IgD-negative memory B cell (primary cell): ENCODE measurements at regions not wholly inside any gene's neighbourhood (a gene's known extent, or its start where the extent isn't known, plus 50 kb on each side); places are given as distances from the start of the nearest gene placed in this dataset.

Experiments used
- H3K27ac Mint-ChIP-seq, 3 donors: one replicate each; pipeline ENCODE4 v1.8.0; 2020 to 2022; ENCODE audit warnings: mild to moderate bottlenecking in 3 of 3, mixed read lengths in 3 of 3, moderate library complexity in 1 of 3
- H3K27me3 Mint-ChIP-seq: one replicate; pipeline ENCODE4 v1.8.0; 2021; ENCODE audit warnings: mixed read lengths
- H3K36me3 Mint-ChIP-seq: one replicate; pipeline ENCODE4 v1.8.0; 2020; ENCODE audit warnings: mild to moderate bottlenecking, mixed read lengths
- H3K4me1 Mint-ChIP-seq, 3 donors: one replicate each; pipeline ENCODE4 v1.8.0; 2020 to 2022; ENCODE audit warnings: mixed read lengths in 3 of 3, mild to moderate bottlenecking in 1 of 3
- H3K4me3 Mint-ChIP-seq, 4 donors: one replicate each; pipeline ENCODE4 v1.8.0; 2020 to 2022; ENCODE audit warnings: mild to moderate bottlenecking in 4 of 4, mixed read lengths in 4 of 4, moderate library complexity in 3 of 4
- H3K9me3 Mint-ChIP-seq, 3 donors: one replicate each; pipeline ENCODE4 v1.8.0; 2020 to 2021; ENCODE audit warnings: mixed read lengths in 3 of 3, mild to moderate bottlenecking in 1 of 3

DNA sequence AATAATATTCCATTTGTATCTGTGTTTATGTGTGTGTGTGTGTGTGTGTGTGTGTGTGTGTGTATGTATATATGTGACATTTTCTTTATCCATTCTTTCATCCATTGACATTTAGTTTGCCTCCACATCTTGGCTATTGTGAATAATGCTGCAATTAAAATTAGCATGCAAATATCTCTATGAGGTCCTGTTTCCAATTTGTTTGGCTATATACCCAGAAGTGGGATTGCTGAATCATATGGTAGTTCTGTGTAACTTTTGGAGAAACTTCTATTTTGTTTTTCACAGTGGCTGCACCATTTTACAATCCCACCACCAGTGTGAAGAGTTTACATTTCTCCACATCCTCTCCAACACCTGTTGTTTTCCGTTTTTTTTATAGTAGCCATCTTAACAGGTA is 53.1 kb downstream of the CH25H start:
- H3K4me3 Mint-ChIP-seq: no peak overlapping the region
- H3K4me1 Mint-ChIP-seq: peaks cover 6 to 9% (median 9%) of the 10 kb centered on the region in 3 donors
- H3K36me3 Mint-ChIP-seq: no peaks in the 10 kb centered on the region
- H3K27me3 Mint-ChIP-seq: peaks cover 13% of the 10 kb centered on the region
- H3K9me3 Mint-ChIP-seq: peaks cover 0 to 2% (median 0%) of the 10 kb centered on the region in 3 donors
- H3K27ac Mint-ChIP-seq: no peak overlapping the region

DNA sequence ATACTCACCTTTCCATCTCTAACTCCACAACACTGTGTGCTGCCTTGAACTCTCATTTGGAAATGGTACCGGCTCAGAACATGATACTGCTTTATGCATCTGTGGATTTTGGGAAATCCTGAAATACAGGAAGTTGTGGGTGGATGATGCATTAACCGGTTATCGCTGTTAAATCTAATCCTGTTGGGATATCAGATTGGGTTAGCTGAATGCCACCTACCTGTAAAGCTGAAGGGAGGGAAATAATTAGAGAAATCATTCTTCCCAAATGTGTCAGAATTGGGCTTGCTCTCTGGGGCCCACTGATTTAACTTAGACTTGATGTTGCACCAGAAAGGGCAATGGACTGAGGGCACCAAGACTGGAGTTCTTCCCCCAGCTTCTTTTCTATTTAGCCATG is 54.0 kb downstream of the CH25H start:
- Mint-ChIP-seq H3K9me3 (peaks cover 0 to 4% (median 2%) of the 10 kb centered on the region in 3 donors), H3K27ac (no peak overlapping the region), H3K36me3 (no peaks in the 10 kb centered on the region), H3K4me1 (peaks cover 6 to 9% (median 9%) of the 10 kb centered on the region in 3 donors), H3K27me3 (peaks cover 13% of the 10 kb centered on the region), H3K4me3 (no peak overlapping the region)

DNA sequence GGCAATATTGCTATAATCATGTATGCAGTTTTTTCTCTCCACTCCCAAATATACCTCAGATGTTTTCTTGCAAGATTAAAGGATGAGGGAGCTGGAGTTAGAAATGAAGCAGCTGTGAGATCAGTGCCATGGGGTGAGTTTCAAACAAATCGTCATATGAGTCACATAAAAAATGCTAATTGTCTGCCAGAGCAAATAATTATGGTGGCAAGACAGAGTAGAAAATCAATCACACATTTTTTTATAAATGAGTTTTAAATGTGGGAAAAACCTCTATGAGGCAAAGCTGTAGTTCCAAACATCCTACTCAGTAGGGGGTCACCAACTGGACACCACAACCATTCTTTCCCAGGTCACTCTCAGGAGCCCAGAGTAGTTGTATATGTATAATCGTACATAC is 55.3 kb downstream of the CH25H start:
- Mint-ChIP-seq H3K27me3 (peaks cover 12% of the 10 kb centered on the region), H3K4me1 (peaks cover 6 to 9% (median 9%) of the 10 kb centered on the region in 3 donors), H3K27ac (no peak overlapping the region), H3K36me3 (no peaks in the 10 kb centered on the region), H3K4me3 (no peak overlapping the region), H3K9me3 (peaks cover 0 to 4% (median 2%) of the 10 kb centered on the region in 3 donors)

DNA sequence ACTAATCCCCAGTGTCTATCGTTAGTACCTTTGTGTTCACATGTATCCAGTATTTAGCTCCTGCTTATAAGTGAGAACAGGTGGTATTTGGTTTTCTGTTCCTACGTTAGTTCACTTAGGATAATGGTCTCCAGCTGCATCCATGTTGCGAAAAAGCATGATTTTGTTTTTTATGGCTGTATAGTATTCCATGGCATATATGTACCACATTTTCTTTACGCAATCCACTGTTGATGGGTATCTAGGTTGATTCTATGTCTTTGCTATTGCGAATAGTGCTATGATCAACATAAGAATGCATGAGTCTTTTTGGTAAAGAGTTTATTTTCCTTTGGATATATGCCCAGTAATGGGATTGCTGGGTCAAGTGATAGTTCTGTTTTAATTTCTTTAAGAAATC is 59.1 kb downstream of the CH25H start:
- peaks cover 0 to 4% (median 2%) of the 10 kb centered on the region in 3 donors for H3K9me3 Mint-ChIP-seq
- no peak overlapping the region for H3K27ac Mint-ChIP-seq
- no peaks in the 10 kb centered on the region for H3K36me3 Mint-ChIP-seq
- peaks cover 0 to 3% (median 1%) of the 10 kb centered on the region in 3 donors for H3K4me1 Mint-ChIP-seq
- no peaks in the 10 kb centered on the region for H3K27me3 Mint-ChIP-seq
- no peak overlapping the region for H3K4me3 Mint-ChIP-seq

DNA sequence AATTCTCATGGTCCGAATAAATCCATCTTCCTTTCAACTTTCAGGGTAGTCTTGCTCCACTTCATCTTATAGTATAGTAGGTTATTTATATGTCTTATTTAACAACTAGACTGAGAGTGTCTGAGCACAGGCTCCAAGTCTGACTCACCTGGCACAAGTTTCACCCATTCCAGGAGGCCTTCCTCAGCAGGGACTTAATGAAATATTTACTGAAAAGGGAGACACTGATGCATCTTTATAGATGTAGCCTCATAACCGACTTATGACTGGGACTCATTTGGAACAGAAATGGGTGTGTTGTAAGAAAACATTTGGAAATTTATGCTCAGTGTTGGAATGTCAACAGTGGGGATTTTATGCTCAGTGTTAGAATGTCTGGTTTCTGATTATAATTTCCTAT is 59.9 kb downstream of the CH25H start:
- Mint-ChIP-seq H3K27me3 (no peaks in the 10 kb centered on the region), H3K4me3 (no peak overlapping the region), H3K9me3 (peaks cover 0 to 4% (median 2%) of the 10 kb centered on the region in 3 donors), H3K4me1 (peaks cover 0 to 3% (median 1%) of the 10 kb centered on the region in 3 donors), H3K36me3 (no peaks in the 10 kb centered on the region), H3K27ac (no peak overlapping the region)

DNA sequence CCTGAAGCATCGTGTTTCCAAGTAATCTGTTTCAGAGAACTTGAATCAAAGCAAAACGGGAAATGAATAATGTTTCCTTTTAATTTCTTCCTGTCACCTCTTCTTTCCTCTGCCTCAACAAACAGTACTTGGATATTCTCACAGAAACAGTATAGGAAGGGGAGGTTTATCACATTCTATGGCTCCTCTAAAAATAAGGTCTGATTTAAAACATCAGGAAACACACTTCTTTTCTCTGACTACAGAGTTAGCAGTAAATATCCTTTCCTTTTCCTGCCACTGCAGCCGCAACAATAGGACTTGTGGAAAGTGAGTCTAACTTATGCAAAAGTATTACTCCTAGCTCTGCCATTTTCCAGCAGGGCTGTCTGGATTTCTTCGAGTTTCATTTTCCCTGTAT is 62.3 kb downstream of the CH25H start:
- Mint-ChIP-seq H3K27ac (no peak overlapping the region), H3K36me3 (no peaks in the 10 kb centered on the region), H3K4me1 (peaks cover 0 to 3% (median 1%) of the 10 kb centered on the region in 3 donors)

DNA sequence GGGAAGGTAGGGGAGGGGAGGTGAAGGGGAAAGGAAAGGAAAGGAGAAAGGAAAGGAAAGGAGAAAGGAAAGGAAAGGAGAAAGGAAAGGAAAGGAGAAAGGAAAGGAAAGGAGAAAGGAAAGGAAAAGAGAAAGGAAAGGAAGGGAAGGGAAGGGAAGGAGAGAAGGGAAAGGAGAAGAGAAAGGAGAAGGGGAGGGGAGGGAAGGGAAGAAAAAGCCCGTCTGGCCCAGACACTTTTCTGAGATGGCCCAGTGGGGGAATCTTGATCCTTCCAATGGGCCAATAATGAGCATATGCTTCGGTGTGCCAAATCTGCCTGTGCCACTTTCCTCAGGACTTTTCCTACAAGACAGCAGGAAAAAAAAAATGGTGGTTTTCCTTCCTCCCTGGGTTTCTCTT is 64.5 kb downstream of the CH25H start:
- H3K27ac Mint-ChIP-seq: no peak overlapping the region
- peaks cover 0 to 3% (median 0%) of the 10 kb centered on the region in 3 donors for H3K9me3 Mint-ChIP-seq
- H3K4me3 Mint-ChIP-seq: no peak overlapping the region
- peaks cover 0 to 3% (median 1%) of the 10 kb centered on the region in 3 donors for H3K4me1 Mint-ChIP-seq
- no peaks in the 10 kb centered on the region for H3K36me3 Mint-ChIP-seq
- no peaks in the 10 kb centered on the region for H3K27me3 Mint-ChIP-seq

More for the DNA sequence above, 62.3 kb downstream of the CH25H start:
- Mint-ChIP-seq H3K4me3 (no peak overlapping the region), H3K27me3 (no peaks in the 10 kb centered on the region), H3K9me3 (peaks cover 0 to 4% (median 2%) of the 10 kb centered on the region in 3 donors)

DNA sequence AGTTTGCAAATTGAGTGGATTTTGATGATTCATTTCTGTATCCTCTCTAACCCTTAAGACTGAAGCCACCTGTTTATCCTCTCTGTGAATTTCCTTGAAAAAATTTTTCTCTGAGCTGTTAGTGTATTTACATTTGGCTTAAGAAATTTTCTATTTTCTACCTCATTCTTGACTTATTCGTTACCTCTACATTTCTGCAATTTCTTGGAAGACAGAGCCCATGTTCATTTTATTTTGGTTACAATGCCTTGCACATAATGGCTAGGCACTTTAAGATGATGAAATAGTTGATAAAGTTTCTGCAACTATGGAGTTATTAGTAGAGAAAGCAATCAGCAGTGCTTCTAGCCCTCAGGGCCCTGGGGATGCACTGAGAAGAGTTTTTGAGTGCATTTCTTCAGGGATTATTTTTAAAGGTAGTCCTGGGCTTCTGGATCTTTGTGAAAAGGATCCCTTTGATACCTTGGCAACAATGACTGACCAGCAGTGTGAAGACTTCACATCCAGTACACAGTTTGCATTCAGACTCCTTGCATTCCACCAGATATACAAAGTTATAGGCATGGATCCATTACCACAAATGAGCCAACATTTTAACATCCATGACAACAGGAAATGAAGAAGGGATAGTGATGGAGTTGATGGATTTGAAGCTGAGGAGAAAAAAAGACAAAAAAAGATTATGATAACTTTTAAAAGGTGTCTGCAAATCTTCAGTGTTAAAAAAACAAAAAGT is 68.2 kb downstream of the CH25H start:
- H3K9me3 Mint-ChIP-seq: peaks cover 0 to 3% (median 0%) of the 10 kb centered on the region in 3 donors
- H3K4me1 Mint-ChIP-seq: peaks cover 0 to 2% (median 0%) of the 10 kb centered on the region in 3 donors
- H3K4me3 Mint-ChIP-seq: no peak overlapping the region
- H3K36me3 Mint-ChIP-seq: peaks cover 2% of the 10 kb centered on the region
- no peaks in the 10 kb centered on the region for H3K27me3 Mint-ChIP-seq
- H3K27ac Mint-ChIP-seq: no peak overlapping the region

DNA sequence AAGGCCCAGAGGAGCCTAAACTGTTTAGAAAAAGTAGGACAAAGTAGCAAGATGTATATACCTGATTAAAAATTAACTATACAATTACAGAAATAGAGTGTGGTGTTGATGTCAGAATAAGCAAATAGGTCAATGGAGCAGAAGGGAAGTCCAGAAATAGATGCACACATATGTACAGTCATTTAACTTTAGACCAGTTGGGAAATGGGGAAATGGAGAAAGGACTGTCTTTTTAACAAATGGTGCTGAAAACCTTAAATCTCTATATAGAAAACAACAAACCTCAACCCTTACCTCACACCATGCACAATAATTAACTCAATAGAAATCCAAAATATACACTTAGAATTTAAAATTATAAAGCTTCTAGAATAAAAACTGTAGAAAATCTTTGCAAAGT is 72.2 kb downstream of the CH25H start:
- no peaks in the 10 kb centered on the region for H3K4me1 Mint-ChIP-seq
- no peak overlapping the region for H3K4me3 Mint-ChIP-seq

DNA sequence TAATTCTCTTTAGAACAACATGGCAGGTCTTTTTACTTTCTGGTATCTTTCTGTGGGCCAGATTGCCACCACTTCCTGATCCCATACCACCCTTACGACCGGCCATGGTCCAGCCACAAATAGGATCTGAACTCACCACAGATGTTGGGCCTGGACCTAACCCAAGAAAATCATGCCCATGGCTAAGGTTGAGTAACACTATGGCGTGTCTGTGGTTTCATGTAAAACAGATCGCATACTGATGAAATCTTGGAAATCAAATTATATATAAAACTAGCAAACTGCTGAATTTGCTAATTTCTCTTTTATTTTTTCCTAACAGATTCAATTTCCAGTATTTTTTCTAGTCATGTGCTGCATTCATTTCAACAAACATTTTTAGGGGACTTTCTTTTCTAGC is 77.2 kb downstream of the CH25H start:
- no peak overlapping the region for H3K4me3 Mint-ChIP-seq
- no peak overlapping the region for H3K27ac Mint-ChIP-seq
- peaks cover 0 to 2% (median 0%) of the 10 kb centered on the region in 3 donors for H3K9me3 Mint-ChIP-seq
- no peaks in the 10 kb centered on the region for H3K4me1 Mint-ChIP-seq
- H3K36me3 Mint-ChIP-seq: peaks cover 2% of the 10 kb centered on the region
- H3K27me3 Mint-ChIP-seq: peaks cover 7% of the 10 kb centered on the region

More for the DNA sequence above, 72.2 kb downstream of the CH25H start:
- peaks cover 2% of the 10 kb centered on the region for H3K36me3 Mint-ChIP-seq
- no peak overlapping the region for H3K27ac Mint-ChIP-seq
- peaks cover 0 to 3% (median 0%) of the 10 kb centered on the region in 3 donors for H3K9me3 Mint-ChIP-seq
- H3K27me3 Mint-ChIP-seq: no peaks in the 10 kb centered on the region

DNA sequence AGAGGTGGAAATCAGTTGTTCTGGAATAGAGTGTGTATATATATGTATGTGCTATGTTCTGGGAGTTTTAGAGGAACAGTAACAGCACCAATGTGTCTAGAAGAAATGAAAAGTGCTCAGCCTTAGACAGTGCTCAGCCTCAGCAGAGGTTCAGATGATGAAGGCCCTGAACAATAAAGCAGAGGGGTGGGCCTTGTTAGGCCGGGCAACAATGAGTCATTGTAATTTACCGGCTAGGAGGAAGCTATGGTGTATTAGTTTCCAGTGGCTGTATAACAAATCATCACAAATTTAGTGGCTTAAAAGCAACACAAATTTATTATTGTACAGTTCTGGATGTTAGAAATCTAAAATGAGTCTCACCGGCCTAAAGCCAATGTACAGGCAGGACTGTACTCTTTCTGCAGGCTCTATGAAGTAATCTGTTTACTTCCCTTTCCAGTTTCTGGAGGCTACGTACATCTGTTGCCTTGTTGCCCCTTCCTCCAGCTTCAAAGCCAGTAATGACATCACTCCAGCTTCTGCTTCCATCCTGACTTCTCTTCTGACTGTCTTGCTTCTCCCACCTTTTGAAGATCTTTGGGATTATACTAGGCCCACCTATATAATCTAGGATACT is 84.6 kb downstream of the CH25H start:
- Mint-ChIP-seq H3K27me3 (peaks cover 12% of the 10 kb centered on the region), H3K4me3 (no peak overlapping the region), H3K9me3 (peaks cover 0 to 2% (median 0%) of the 10 kb centered on the region in 3 donors), H3K27ac (no peak overlapping the region), H3K4me1 (peaks cover 3 to 4% (median 3%) of the 10 kb centered on the region in 3 donors), H3K36me3 (peaks cover 2% of the 10 kb centered on the region)

DNA sequence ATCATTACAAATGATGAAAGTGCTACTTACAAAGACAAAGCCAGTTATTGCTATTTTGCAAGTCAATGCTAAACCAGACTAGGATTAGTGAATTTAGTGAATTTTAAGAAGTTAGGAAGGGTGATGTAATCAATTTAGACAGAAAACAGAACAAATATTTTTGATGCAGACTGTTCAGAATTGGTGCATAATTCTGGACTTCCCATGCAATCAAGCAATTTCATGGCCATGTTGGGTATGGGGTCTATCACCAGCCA is 85.4 kb downstream of the CH25H start:
- peaks cover 3 to 4% (median 3%) of the 10 kb centered on the region in 3 donors for H3K4me1 Mint-ChIP-seq
- H3K4me3 Mint-ChIP-seq: no peak overlapping the region
- peaks cover 12% of the 10 kb centered on the region for H3K27me3 Mint-ChIP-seq
- H3K27ac Mint-ChIP-seq: no peak overlapping the region
- peaks cover 2% of the 10 kb centered on the region for H3K36me3 Mint-ChIP-seq
- H3K9me3 Mint-ChIP-seq: peaks cover 0 to 2% (median 0%) of the 10 kb centered on the region in 3 donors

DNA sequence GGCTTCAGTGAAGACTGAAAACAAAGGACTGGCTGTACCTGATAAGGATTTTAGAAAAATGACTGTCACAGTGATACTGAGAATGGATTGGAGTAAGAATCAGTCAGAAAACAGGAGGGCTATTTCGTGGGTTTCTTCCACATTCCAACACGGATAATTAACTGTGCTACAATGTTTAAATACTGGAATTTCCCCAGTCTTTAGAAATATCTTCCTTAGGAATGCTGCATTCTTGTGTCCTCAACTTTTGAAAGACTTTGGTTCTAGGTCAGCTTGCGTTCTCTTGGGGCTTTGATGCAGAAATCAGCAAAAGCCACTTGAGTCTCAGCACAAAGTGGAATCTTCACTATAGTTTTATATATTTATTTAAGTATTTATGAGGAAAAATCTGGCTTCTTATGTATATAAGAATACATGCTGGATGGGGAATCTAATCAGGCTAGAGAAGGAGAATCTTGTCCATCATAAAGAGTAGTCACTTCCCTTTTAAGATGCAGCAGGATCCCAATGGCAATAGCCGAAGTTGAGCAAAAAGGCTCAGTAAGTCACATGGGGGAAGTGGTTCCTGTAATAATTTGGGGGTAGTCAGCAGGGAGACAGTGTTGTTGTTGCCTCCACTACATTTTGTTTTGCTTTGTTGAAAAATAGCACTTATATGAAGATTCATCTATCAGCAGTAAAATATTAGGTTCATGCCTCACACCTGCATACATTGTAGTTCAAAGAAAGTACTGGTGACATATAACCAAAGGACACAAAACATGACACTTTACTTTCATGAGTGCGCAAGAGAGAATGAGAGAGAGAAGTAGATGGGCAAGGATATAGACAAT is 86.0 kb downstream of the CH25H start:
- H3K27ac Mint-ChIP-seq: no peak overlapping the region
- peaks cover 3 to 4% (median 3%) of the 10 kb centered on the region in 3 donors for H3K4me1 Mint-ChIP-seq
- peaks cover 0 to 2% (median 2%) of the 10 kb centered on the region in 3 donors for H3K9me3 Mint-ChIP-seq
- H3K27me3 Mint-ChIP-seq: peaks cover 12% of the 10 kb centered on the region
- peaks cover 2% of the 10 kb centered on the region for H3K36me3 Mint-ChIP-seq
- no peak overlapping the region for H3K4me3 Mint-ChIP-seq

DNA sequence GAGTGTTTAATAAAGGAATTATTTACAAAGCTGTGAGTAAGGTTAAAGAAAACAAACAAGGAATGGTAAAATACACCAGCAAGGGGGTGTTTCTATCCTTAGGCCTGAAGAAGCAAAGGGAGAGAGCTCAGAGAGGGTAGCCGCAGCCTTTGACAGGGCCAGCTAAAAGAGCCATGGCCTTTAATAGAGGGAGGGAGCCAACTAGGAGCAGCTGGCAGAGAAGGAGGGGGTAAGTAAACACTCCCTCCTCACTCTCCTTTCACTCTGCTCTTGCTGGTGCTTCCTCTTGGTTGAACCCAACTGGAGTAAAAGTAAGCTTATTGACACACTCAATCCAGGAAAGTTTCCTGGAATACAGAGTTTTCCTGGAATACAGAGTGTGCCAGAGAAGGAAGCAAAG is 87.5 kb downstream of the CH25H start:
- no peak overlapping the region for H3K4me3 Mint-ChIP-seq
- peaks cover 3 to 4% (median 3%) of the 10 kb centered on the region in 3 donors for H3K4me1 Mint-ChIP-seq

DNA sequence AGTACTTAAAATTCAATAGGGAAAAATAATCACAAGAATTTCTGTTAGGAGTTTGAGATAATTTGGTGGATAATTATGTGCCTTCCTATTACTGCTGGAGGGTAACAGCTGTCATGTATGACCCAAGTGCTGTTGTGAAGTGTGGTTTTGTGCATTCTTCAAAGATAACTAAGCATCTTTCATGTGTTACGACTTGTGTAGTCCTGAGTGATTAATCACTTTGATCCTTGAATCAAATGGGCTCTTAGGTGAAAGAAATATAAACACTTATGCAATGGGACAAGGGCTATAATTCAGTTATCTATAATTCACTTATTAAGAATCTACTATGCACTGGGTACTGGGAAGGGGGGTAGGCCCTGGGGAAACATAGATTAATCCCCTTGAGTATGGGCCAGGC is 89.0 kb downstream of the CH25H start:
- H3K4me1 Mint-ChIP-seq: peaks cover 0 to 1% (median 0%) of the 10 kb centered on the region in 3 donors
- H3K4me3 Mint-ChIP-seq: no peak overlapping the region
- peaks cover 8% of the 10 kb centered on the region for H3K27me3 Mint-ChIP-seq
- no peaks in the 10 kb centered on the region for H3K36me3 Mint-ChIP-seq
- H3K9me3 Mint-ChIP-seq: peaks cover 0 to 2% (median 0%) of the 10 kb centered on the region in 3 donors
- no peak overlapping the region for H3K27ac Mint-ChIP-seq

More for the DNA sequence above, 87.5 kb downstream of the CH25H start:
- peaks cover 0 to 2% (median 0%) of the 10 kb centered on the region in 3 donors for H3K9me3 Mint-ChIP-seq
- H3K36me3 Mint-ChIP-seq: no peaks in the 10 kb centered on the region
- H3K27me3 Mint-ChIP-seq: peaks cover 9% of the 10 kb centered on the region
- no peak overlapping the region for H3K27ac Mint-ChIP-seq
